Astrocyte (in vitro differentiated cells and primary cell): ENCODE measurements at regions not wholly inside any gene's neighbourhood (a gene's known extent, or its start where the extent isn't known, plus 50 kb on each side); places are given as distances from the start of the nearest gene placed in this dataset.

Experiments used
- CTCF ChIP-seq: IDR thresholded peaks from 2 replicates; pipeline ENCODE4 v1.5.1; 2011; ENCODE audit warnings: low read depth, mild to moderate bottlenecking, inconsistent platforms, low read length, moderate library complexity; ENCODE audit not compliant: insufficient read depth
- EZH2 ChIP-seq: IDR thresholded peaks from 2 replicates; pipeline ENCODE4 v1.6.1; 2012; ENCODE audit warnings: mild to moderate bottlenecking, low read length, inconsistent platforms; ENCODE audit not compliant: insufficient read depth

GRCh38 chr4:4663028-4663427 is 121.2 kb upstream of the STX18 start:
- no peak for TF ChIP-seq CTCF
- TF ChIP-seq EZH2, result no peak
